ENCODE measurements at regions not wholly inside any gene's neighbourhood (a gene's known extent, or its start where the extent isn't known, plus 50 kb on each side); places are given as distances from the start of the nearest gene placed in this dataset.
"Not testable (repeated sequence)": the region's sequence is repeated elsewhere in the genome, so short reads cannot be mapped to it uniquely, and the experiment has no call there.

DNA sequence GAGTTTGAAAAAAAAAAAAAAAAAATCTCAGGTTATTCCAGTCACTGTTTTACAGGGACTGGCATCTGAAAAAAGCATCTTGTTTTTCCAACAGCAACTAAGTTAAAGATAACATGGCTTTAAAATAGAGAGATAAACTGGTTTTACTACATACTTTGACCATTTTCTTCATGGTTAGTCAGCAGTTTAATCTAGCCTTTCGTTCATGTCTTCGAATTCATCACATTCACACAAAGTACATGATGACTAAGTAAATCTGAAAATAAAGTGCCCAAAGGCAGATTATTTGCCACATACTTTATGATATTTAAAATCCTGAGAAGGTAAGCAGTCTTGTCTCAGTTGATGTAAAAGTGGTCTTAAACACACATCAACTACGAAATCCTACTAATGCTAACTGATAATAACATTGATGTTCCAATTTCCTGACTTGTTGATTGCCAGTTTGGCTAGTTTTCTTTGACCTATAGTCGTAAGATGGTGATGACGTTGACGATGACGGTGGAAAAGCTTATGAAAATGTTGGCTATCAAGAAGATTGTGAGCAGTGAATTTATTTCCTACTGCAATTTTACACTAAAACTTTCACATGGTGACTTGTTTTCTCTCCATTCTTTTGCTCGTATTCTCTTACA is 540.5 kb upstream of the BOD1L1 start:
- no peak for DNase-seq (ENCODE audit: low read depth in 2 of 2)

DNA sequence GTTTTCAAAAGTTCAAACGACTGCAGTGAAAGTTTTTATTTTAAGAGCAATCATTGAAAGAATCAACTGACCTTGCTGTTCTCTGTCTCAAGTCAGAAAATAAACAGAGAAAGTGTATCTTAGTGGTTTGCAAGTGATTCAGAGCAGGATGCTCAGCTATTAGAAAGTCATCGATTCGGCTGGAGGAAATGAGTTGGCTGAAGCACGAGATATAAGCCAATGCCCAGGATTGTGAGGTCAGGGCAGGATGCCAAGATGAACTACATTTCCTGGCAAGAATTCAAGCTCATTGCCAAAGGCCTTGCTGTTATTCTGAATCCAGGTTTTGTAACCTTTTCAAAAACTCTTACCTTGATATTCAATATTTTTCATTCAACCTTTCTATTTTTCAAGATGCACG is 541.4 kb upstream of the BOD1L1 start:
- DNase-seq (ENCODE audit: low read depth in 2 of 2), result peak; percentile 35 to 46

DNA sequence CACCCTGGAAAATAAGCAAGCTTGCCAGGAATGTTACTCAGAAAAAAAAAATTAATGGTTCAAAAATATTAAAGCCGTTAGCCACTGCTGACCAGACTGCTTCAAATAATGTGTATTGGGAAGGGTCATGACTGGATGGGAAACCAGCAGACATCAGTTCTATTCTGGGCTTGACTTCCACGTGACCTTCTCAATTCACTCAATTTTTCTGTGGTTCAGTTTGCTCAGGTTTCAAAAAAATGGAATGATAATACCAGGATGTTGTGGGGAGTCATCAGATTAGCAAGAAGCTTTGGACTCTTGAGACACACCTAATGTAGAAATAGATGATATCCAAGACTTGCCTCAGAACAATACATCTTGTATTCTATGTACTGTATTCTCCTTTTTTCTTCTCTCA is 541.9 kb upstream of the BOD1L1 start:
- peak in 1 of 2 experiments; percentile 1 for DNase-seq (ENCODE audit: low read depth in 2 of 2)

DNA sequence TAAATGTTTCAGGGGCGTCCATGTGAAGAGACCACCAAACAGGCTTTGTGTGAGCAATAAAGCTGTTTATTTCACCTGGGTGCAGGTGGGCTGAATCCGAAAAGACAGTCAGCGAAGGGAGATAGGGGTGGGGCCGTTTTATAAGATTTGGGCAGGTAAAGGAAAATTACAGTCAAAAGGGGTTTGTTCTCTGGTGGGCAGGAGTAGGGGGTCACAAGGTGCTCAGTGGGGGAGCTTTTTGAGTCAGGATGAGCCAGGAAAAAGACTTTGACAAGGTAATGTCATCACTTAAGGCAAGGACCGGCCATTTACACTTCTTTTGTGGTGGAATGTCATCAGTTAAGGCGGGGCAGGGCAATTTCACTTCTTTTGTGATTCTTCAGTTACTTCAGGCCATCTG is 542.4 kb upstream of the BOD1L1 start:
- DNase-seq (ENCODE audit: low read depth in 2 of 2), result not testable (repeated sequence)

DNA sequence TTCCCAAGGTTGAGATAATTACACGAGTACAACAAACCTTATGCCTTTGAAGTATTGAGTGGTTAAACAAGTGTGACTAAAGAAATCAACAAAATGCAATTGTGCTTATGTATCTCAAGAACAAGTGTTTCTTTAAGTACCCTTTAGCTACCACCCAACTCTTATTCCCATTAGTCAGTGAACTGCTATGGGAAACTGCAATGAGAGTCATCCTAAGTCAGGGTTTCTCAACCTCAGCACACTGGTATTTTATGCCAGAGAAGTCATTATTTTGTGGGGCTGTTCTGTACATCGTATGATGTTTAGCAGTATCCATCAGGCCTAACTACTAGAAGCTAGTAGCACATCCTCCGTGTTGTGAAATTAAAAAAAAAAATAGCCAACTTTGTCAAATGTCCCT is 549.1 kb upstream of the BOD1L1 start:
- no peak for DNase-seq (ENCODE audit: low read depth in 2 of 2)

DNA sequence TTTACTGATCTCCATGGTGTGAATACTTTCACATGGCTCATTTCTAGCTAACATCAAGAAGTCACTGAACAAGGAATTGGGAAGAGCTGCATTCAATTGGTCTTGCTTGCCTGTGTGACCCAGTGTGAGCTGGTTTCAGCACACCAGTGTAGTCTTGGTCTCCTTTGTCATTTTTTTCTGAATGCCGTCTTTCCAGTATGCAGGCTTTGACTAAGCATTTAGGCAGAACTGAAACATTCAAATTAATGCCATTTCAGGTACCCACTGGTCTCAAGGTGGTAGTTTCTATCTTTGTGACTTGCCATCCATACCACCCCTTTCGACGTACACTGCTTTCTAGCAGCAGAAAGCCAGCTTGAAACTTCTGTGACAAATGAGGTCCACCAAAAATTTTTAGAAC is 550.5 kb upstream of the BOD1L1 start:
- DNase-seq (ENCODE audit: low read depth in 2 of 2), result no peak

DNA sequence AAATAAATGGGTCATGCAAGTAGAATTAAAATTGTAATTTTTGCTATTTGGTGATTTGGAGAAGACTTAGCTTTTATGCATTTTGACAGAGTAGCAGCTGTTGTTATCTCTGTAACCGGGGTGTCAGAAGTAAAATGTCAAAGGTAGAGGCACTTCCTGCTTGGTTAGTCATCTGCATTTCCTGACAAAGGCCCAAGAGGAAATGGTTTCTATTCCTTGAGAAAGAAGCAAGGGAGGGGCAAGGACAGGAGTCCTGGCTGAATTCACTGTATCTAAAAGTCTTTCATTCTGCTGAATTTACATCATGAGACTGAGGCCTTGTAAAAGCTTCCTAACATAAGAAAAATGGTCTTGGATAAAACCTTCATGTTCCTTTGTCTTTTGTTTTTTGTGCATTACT is 550.9 kb upstream of the BOD1L1 start:
- DNase-seq (ENCODE audit: low read depth in 2 of 2), result peak in 1 of 2 experiments; percentile 1

DNA sequence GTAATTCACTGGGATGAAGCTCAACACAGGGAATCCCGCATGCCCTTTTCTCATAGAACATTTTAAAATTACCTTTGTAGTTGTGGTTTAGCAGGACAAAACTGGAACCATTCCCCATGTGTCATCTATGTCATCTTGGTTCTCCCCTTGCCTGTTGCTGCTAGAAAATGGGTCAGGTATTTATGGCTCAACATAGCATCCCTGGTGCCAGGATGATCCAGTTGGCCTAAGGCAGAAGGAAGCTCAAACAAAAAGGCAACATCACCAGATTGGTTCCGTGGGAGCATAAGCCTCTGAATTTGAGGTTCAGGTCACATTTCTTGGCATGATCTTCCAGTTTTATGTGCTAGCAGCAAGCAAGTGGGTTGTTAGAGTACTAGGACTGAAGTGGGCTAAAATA is 552.6 kb upstream of the BOD1L1 start:
- no peak for DNase-seq (ENCODE audit: low read depth in 2 of 2)

DNA sequence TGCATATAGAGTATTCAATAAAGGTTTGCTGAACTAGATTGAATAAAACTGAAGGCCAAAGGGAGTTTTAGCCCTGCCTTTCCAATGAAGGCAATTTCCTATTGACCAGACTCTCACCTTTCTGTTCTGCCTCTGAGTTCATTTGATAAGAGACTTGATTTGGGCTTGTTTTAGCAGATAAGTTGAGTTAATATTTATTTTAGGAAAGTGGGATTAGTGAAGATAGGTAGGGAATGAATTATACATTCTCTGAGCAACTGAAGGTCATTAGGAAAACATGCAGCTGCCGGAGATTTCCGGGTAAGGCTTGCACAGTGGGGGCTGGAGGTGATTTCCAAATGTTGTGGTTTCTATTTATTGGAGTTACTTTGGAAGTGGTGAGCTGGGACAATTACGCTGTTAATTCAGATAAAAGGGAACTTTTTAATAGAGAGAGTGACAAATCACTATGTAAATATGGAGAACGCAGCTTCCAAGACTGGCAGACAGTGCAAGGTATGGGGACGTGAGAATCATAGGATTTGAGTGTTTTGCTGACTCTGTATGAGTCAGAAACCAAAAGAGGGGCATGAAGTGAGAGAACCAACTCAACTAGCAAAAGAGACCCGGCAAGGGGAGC is 553.6 kb upstream of the BOD1L1 start:
- DNase-seq (ENCODE audit: low read depth in 2 of 2), result no peak

DNA sequence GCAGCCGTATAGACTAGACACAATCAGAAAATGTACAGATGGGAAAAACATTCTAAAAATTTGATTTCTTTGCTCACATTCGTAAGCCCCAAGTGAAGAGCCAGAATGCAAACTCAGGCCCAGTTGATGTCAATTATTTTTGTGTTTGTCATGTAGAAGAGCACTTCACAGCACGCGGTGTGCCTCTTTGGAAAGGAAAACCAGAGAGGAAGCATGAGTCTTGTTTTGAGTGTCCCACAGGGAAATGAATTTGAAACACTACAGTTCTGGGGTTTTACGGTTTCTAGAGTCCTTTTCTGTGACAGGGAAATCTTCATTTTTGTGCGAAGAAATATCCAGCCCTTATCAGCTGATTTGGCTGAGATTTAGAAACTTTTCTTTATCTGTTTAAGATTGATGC is 554.6 kb upstream of the BOD1L1 start:
- no peak for DNase-seq (ENCODE audit: low read depth in 2 of 2)

DNA sequence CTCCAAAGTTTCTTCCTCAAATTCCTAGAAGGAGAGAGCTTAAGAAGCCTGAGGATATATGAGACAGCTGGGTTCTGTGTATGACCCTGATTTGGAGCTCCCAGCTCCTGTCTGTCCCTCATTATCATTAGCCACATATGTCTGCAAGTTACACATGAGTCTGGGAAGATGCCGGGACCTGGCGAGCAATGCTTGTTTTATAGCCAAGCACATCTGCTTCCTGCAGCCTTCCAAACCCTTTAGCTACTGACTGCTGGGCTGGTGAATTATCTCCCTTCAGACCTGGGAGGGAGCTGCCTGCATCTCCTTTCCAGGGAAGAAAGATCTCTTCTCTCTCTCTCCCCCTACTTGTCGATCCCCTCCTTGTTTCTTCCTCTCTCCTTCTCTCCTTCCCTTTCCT is 556.7 kb upstream of the BOD1L1 start:
- peak; percentile 40 to 44 for DNase-seq (ENCODE audit: low read depth in 2 of 2)

DNA sequence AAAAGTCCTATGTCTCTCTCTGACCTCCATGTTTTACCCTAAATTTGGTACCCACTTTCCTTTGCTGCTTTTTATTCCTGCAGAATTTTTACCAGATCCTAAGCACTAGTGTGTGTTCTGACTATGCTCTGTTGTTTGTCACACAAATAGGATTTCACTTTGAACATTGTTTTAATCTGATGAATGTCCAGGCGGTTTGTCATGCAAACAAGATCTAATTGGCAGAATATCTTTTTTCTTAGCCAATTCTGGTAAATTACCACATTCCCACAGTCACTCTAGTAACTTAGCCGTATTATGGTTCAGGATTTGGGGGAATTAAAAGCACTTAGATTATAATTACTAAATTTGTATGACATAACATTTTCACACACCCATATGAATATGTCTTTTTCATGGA is 557.2 kb upstream of the BOD1L1 start:
- DNase-seq (ENCODE audit: low read depth in 2 of 2), result no peak

DNA sequence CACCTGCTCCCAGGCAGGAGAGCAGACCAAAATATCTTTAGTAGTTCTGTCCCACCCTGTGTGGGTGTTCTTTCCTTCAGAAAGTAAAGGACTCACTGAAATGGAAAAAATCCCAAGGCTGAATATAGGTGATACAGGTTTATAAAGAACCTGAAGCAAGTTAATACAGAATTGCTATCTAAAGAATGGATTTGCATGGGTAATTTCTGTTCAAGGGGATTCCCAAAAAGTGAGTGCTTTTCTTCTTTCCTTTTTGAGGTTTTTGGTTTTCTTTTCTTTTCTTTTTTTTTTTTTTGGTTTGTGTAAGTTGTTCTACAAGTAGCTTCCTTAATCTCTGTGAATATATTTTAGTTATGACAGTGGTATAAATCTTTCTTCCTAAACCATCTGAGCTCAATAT is 560.7 kb upstream of the BOD1L1 start:
- DNase-seq (ENCODE audit: low read depth in 2 of 2), result no peak

DNA sequence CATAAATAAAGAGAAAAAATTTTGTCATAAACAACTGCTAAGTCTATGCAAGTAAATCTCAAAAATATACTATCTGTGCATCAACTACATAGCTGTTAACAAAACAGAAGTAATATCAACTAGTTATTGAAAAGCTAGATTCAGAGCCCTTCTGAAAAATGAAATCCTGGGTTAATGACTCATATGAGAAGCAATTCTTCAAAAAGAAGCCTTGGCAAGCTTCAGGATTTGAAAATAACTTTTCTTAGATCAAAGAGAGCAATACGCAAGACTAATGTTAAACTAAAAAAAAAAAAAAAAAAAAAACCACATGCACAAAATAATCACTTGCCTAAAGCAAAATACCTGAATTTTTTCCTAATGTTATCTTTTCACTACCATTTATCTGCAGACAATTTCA is 566.1 kb upstream of the BOD1L1 start:
- DNase-seq (ENCODE audit: low read depth in 2 of 2), result no peak

DNA sequence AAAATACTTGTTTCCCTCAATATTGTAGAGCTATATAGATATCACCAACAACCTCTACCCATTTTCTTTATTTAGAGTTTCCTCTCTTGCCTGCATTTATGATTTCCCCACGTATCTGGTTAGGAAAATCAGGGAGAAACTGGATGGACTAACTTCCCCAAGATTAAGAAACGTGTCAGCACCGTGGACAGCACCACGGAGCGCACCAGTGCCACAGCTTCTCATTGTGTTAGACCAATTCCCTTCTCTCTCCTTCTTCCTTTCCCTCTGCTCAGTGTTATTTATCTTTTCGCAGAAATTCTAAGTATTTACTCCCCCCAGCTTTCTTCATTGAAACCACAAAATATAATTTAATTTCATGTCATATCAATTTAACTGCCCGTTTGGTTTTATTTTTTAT is 568.6 kb upstream of the BOD1L1 start:
- DNase-seq (ENCODE audit: low read depth in 2 of 2), result peak; percentile 17 to 22

DNA sequence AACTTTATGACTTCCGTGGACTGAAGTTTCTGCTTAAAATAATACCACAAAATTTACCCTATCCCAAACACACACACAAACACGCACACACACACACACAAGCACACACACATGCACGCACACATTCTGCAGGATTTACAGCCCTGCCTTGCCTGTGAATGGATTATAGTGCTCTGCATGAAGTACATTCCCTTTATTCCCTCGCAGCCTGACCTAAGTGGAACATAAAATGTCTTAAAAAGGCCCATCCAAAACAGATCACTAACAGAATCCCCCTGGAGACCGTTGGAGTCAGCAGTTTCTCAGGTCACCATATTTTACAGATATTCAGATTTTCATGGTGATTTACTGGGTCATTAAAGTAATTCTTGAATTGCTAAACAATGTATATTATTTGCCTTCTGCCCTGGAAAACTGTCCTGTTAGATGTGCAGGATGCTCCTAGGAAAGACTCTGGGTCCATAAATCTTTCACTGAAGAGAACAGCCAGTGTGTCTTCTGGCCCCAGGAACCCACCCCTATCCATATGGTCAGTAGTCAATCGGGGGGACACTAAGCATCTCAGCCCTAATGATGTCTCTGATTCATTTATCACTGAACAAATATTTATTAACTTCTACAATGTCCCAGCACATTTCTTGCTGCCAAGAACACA is 587.7 kb upstream of the BOD1L1 start:
- no peak for DNase-seq (ENCODE audit: low read depth in 2 of 2)

DNA sequence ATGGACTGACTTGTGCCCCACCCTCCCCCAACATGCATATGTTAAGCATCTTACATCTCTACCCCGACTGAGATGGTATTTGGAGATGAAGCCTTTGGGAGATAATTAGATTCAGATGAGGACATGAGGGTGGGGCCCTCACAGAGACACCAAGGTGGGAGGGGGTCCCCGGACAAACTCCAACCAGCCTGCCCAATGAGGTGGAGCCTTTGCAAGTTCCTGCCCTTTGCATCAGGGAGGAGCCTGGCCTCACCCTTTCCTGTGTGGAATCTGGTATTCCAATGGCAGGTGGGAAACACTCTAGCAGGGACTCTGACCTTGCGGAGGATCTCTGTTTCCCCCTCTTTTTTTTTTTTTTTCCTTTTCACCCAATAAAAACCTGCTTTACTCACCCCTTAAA is 589.9 kb upstream of the BOD1L1 start:
- no peak for DNase-seq (ENCODE audit: low read depth in 2 of 2)

DNA sequence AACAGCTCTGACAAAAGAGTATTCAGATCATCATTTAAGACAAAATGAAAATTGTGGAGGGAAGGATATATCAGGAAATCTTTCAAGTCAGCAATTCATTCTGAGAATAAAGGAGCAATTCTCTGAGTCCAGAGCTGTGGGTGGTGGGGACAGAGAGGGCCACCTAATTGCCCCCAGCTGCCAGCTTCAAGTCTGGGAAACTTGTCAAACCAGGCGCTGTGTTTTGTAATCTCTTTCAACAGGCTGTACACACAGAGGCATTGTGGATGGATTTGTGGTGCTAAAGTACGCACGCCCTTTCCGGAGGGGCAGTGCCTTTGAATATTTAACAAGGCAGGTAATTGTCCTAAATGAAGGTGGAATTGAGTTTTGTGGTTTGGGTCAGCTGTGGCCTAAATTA is 591.1 kb upstream of the BOD1L1 start:
- DNase-seq (ENCODE audit: low read depth in 2 of 2), result no peak

DNA sequence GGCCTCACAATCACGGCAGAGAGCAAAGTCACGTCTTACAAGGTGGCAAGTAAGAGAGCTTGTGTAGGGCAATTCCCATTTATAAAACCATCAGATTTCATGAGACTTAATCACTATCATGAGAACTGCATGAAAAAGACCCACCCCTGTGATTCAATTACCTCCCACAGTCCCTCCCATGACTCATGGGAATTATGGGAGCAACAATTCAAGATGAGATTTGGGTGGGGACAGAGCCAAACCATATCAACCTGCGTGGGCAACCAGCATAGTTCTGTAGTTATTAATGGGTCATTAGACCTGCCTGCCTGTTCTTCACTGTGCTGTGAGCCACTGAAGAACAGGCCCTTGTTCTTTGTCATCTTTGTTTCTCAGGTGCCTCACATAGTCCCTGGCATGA is 593.7 kb upstream of the BOD1L1 start:
- DNase-seq (ENCODE audit: low read depth in 2 of 2), result no peak

DNA sequence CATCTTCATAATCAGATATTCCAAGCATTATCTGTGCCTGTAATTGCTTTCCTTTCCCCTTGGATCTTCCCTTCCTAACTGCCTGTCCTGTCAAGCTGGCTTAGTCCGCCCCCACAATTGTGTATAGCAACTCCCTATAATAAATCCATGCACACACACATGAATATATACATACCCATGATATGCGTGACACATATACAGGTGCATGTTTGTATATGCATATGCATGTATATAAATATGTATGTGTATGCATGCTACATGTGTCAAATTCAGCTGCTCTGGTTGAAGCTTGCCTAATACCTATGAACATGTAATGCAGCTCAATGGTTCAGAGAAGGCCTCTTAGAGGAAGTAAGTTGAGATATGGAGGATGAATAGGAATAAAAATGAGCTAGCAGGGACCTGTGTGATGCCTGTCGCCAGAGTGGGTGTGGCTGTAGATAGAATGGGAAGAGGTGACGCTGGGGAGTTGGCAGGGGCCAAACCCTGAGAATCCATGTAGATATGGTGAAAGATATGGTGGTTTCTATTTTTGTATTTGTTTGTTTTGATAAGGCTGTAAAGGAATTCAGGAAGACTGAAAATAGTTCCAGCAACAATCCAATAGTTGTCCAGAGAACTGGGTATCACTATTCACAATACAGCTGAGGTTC is 595.0 kb upstream of the BOD1L1 start:
- DNase-seq (ENCODE audit: low read depth in 2 of 2), result no peak

DNA sequence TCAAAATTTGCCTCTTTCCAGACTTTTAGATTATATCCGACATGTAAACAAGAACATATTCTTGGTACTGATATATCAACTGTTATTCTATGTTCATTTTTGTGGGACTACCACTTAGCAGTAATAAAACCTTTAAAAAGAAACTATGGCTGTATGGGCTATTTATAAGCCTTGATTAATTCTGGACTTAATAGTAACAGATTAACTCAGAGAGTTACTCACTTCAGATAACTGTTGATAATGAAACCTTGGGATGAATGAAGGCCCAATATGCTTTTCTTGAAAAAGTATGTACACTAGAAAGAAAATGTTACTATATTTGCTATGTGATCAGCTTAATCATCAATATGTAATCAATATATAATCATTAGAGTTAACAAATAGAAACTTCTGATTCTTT is 595.9 kb upstream of the BOD1L1 start:
- DNase-seq (ENCODE audit: low read depth in 2 of 2), result no peak

DNA sequence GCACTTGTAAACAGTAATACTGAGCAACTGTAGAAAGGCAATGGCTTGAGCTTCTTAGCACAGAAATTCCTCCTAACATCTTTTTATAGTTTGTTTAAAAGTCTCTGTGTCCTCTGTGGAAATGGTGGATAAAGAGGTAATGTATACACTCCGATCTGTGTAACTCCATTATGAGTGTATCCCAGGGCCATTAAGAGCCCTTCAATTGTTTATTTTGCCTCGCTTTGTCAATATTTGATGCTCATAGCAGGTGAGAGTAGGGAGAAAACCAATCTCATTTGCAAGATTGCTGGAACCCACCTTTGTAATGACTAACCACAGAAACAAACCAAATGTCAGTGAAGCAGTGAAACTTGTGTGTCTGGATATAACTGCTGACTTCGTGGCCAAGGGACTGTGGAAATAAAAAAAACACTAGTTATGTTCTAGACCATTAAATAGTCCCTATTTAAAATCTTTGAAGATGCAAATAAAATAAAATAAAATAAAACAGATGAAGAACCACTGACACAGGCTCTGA is 598.2 kb upstream of the BOD1L1 start:
- no peak for DNase-seq (ENCODE audit: low read depth in 2 of 2)

DNA sequence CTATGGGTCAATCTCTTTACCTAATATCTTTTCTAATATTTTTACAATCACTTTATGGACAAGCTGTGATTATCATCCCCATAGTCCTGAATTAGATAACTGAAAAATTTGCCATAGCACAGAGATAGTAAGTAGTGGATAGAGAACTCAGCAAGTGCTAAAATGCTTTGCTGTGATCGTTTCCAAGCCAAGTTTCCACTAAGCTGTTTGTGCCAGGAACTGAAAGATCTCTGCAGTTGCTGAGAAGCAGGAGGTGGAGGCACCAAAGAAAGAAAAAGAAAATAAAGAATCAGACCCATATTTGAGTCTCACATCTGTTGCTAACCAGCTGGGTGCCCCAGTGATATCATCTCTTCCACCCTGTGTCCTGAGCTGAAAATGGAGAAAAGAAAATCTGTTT is 605.6 kb upstream of the BOD1L1 start:
- no peak for DNase-seq (ENCODE audit: low read depth in 2 of 2)

Data from fibroblast of skin of left quadriceps (primary cell).